Medulla oblongata (tissue), 1 donor: ENCODE measurements at regions not wholly inside any gene's neighbourhood (a gene's known extent, or its start where the extent isn't known, plus 50 kb on each side); places are given as distances from the start of the nearest gene placed in this dataset.

Experiments used
- DNase-seq: peaks from one replicate; pipeline ENCODE4 v3.0.0-alpha.2; 2015; ENCODE audit errors: extremely low spot score

GRCh38 chrX:51798701-51799100, 55.5 kb downstream of the GSPT2 start:
- no peak for DNase-seq

- DNase-seq, result peak; percentile 38
These were observed 59.9 kb downstream of the GSPT2 start for GRCh38 chrX:51802917-51803688.

DNA sequence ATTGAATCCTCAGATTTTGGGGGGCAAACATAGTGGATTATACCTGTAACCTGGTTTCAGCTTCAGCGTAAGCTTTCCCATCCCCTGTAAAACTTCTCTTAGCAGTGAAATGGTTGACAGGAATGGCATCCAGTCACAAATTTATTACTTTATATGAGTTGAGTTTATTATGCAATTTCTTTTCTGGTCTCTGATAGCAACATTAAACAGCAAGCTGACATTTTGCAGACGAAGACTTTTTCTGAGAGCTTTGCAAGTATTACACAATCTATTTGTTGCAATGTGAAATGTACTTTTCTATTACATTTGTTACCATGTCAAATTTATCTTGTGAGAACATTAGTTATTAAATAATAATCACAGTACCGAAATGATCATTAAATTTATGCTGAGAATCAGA, 60.6 kb downstream of the GSPT2 start:
- no peak for DNase-seq

GRCh38 chrX:51804741-51805140, 61.5 kb downstream of the GSPT2 start:
- DNase-seq, result no peak

DNA sequence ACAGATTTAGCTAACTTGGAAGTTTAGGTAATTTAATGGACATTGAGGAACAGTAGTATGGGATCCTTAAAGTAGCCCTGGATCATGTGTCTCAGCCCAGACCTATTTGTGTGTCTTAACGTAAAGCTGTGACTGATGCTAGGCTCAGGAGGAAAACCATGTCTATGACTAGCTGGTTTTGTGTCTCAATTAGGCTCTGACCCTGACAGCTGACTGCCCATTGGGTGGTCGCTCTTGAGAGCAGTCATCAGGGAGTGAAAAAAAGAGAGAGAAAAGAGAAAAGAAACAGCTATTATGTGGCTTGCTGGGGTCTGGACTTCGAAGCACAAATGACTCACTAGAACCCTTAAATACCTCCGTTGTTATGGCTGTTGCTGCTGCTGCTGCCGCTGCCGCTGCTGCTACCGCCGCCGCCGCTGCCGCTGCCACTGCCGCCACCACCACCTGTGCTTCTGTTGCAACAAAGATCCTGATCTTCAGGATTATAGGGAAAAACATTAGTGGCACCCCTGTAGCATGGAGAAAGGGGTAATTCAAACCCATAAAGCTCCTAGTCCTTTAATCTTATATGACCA, 70.7 kb downstream of the GSPT2 start:
- no peak for DNase-seq

GRCh38 chrX:51824061-51824460, 69.4 kb upstream of the MAGED1 start:
- DNase-seq, result no peak

- DNase-seq, result no peak
These were observed 68.0 kb upstream of the MAGED1 start for GRCh38 chrX:51825436-51825835.

DNA sequence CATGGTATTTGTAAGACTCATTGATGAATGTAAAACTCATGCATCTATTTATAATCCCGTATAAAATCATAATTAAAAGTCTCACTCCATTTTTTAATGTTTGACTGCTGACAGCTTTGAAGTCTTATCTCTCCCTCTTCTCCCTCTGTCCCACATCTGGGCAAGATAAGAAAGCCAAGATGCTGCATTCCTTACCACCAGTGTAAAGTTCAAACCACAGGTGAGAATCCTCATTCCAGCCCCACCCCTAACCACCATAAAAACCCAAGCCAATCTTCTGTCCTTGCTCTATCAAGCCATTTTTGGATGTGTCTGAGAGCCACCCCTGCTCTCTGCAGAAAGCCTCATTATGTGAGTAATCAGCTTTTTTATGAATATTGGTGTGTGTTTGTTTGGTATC, 59.3 kb upstream of the MAGED1 start:
- DNase-seq, result no peak

DNA sequence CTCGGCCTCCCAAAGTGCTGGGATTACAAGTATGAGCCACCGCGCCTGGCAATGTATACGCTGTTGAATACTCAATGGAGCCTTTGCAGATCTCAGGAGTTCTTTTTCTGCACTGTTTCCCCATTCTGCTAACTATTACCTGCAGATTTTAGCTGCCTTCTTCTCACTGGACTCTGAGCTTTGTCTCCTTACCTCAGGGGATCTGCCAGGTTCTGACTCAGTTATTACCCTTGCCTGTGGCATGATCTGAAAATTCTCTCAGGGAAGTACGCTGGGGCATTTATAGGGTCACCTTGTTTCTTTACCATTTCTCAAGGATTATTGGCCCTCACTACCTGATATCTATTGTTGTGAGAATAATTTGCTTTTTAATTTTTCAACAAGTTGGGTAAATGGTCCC, 56.6 kb upstream of the MAGED1 start:
- no peak for DNase-seq

DNA sequence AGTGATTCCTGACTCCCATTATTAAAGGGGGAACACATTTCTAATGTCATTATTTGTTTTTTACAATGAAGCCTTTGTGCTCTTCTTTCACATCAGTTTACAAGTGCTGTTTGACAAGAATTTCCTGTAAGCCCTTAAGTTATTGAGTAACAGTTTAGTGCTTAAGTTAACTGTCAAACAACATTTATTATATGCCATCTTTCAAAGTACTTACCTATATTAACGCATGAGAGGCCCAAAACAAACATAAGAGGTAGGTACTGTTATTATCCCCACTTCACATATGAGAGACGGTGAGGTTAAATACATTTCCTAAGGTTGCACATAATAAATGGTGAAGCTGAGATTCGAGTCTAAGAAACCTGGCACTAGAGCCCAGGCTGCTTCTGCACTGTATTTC, 56.0 kb upstream of the MAGED1 start:
- DNase-seq, result no peak

DNA sequence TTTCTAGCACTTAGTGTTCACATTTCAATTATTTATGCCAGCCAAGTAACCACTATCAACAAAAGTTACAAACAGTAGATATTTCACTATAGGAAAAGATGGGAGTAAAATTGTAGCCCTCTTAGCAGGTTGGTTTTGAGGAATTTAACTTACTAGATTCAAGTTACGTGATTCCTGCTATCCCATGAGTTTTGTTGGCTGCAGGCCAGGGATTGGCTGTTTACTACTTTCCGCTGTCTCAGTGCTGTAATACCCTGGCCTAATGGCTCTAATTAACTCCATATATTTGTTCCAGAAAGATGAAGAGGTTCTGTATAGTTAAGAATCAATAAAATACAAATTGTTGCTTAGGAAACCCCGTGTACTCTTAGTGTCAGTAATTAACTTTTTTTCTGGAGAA, 55.5 kb upstream of the MAGED1 start:
- peak; percentile 40 for DNase-seq
